ENCODE measurements at regions not wholly inside any gene's neighbourhood (a gene's known extent, or its start where the extent isn't known, plus 50 kb on each side); places are given as distances from the start of the nearest gene placed in this dataset.

DNA sequence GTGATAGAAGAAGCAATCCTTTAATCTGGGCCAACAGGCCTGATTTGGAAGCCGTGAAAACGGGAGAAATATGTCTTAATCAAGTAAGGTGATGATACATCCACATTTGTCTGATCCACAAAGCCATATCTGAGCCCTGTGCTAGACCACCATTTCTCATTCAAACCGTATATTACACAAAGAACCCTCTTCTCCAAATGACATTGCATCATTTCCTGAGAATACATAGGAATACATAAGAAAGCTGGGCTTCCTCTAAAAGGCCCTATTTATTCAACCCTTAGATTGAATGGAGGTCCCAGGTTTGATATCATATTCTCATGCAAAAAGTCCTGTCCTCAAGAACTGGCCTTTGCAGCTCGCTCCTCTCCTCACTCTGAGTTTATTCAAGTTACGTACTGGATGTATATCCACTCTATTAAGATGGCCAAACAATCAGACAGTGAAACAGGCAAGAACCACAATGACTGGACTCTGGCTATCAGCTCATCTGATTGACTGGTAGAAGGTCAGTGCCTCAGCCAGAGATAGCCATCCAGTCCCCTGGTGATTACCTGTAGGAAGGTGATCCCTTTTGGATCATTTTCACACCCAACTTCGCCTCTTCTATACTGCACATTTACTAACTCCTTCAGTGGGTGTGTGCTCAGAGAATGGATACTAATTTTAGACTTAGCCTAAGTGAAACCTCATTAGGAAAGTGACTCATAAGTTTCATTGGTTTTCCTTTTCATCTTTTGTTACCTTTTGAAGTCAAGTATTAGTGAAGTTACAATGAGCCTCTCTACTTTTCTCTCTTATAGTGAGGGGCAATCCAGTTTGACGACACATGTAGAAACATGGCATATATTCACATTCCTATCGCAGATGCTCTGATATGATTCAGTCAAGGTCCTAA lies 167.6 kb upstream of the WWC1 start:
- Histone ChIP-seq H3K36me3 (ENCODE audit: control insufficient read depth in 2 of 2, extremely low read depth in 1 of 2, insufficient read depth in 2 of 2, low read length in 2 of 2) (peaks cover 27 to 40% of the 10 kb centered on the region in 2 experiments), H4K20me1 (ENCODE audit: control insufficient read depth, extremely low read depth, insufficient read depth, low read length) (no peaks in the 10 kb centered on the region), H3K9me3 (ENCODE audit: control insufficient read depth, low read depth, low read length) (no peaks in the 10 kb centered on the region), H3K79me2 (ENCODE audit: control insufficient read depth, insufficient read depth, low read length) (no peaks in the 10 kb centered on the region), H3K4me2 (ENCODE audit: control insufficient read depth, extremely low read depth, insufficient read depth, low read depth, low read length) (no peak overlapping the region), H3K27me3 (ENCODE audit: control insufficient read depth, extremely low read depth, insufficient read depth, low read length) (no peaks in the 10 kb centered on the region), H3K9me1 (ENCODE audit: control insufficient read depth, extremely low read depth, insufficient read depth, low read length) (no peaks in the 10 kb centered on the region), H3K9ac (ENCODE audit: control insufficient read depth, extremely low read depth, insufficient read depth, low read length) (no peak overlapping the region), H2AFZ (ENCODE audit: control insufficient read depth, low read length) (no peak overlapping the region), H3K27ac (ENCODE audit: control insufficient read depth, insufficient read depth, low read length) (no peak overlapping the region), H3K4me1 (ENCODE audit: control insufficient read depth, extremely low read depth, insufficient read depth, low read length) (no peaks in the 10 kb centered on the region), H3K4me3 (ENCODE audit: control insufficient read depth in 2 of 3, extremely low read depth in 1 of 3, insufficient read depth in 2 of 3, low read depth in 1 of 3, low read length in 3 of 3) (no peak overlapping the region)
- DNase-seq (ENCODE audit: low read depth, low spot score) (no peak), FAIRE-seq (no peak)
- dilution Hi-C loops (cut with MboI; ENCODE audit: extremely low pct_ligation_motif_present, low sequenced_read_pairs), result no loop called here
- no peak for TF ChIP-seq EZH2 (IDR thresholded peaks at IDR 0.05; ENCODE audit: low read length)
- TF ChIP-seq, protein P1, sequence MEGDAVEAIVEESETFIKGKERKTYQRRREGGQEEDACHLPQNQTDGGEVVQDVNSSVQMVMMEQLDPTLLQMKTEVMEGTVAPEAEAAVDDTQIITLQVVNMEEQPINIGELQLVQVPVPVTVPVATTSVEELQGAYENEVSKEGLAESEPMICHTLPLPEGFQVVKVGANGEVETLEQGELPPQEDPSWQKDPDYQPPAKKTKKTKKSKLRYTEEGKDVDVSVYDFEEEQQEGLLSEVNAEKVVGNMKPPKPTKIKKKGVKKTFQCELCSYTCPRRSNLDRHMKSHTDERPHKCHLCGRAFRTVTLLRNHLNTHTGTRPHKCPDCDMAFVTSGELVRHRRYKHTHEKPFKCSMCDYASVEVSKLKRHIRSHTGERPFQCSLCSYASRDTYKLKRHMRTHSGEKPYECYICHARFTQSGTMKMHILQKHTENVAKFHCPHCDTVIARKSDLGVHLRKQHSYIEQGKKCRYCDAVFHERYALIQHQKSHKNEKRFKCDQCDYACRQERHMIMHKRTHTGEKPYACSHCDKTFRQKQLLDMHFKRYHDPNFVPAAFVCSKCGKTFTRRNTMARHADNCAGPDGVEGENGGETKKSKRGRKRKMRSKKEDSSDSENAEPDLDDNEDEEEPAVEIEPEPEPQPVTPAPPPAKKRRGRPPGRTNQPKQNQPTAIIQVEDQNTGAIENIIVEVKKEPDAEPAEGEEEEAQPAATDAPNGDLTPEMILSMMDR (optimal IDR thresholded peaks at IDR 0.05 in 1 of 3, IDR thresholded peaks at IDR 0.05 in 1 of 3, conservative IDR thresholded peaks at IDR 0.05 in 1 of 3; ENCODE audit: extremely low read depth in 1 of 3, insufficient read depth in 2 of 3, low read length in 3 of 3), result no peak

DNA sequence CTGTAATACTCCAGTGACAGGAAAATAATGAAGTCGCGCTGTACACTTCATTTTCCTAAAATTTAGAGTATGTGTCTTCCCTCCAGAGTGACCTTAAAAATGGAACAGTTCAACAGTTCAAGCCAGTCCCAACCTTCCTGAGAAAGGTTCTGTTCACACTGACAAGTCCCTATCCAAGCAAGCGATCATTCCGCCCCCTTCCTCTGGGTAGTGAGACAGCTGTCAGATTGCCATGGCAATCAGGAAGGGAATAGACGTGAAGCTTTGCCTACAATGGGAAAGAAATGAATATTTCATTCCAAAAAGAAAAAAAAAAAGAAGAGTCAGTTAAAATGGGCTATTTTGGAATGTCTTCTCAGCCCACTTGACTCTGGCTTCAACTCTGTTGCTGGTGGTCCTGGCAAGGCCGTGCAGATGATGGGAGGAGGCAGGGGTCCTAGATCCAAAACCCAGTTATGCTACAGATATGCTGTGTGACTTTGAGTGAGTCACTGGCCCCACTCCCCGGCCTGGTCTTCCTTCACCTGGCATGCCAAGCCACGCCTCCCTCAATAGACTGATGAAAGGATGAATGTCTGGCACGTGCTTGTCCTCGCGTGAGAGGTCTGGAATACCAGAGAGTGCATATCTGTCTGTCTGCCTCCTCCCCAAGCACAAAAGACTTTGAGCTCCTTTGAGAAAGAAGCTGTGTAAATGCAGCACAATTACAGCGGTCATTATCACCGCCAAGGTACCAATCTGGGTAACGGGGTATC lies 165.8 kb upstream of the WWC1 start:
- Histone ChIP-seq H3K9me3 (ENCODE audit: control insufficient read depth, low read depth, low read length) (no peaks in the 10 kb centered on the region), H3K79me2 (ENCODE audit: control insufficient read depth, insufficient read depth, low read length) (no peaks in the 10 kb centered on the region), H3K27ac (ENCODE audit: control insufficient read depth, insufficient read depth, low read length) (no peak overlapping the region), H3K4me3 (ENCODE audit: control insufficient read depth in 2 of 3, extremely low read depth in 1 of 3, insufficient read depth in 2 of 3, low read depth in 1 of 3, low read length in 3 of 3) (no peak overlapping the region), H3K9ac (ENCODE audit: control insufficient read depth, extremely low read depth, insufficient read depth, low read length) (no peak overlapping the region), H3K4me1 (ENCODE audit: control insufficient read depth, extremely low read depth, insufficient read depth, low read length) (no peaks in the 10 kb centered on the region), H3K27me3 (ENCODE audit: control insufficient read depth, extremely low read depth, insufficient read depth, low read length) (no peaks in the 10 kb centered on the region), H3K36me3 (ENCODE audit: control insufficient read depth in 2 of 2, extremely low read depth in 1 of 2, insufficient read depth in 2 of 2, low read length in 2 of 2) (peaks cover 25 to 36% of the 10 kb centered on the region in 2 experiments), H3K4me2 (ENCODE audit: control insufficient read depth, extremely low read depth, insufficient read depth, low read depth, low read length) (no peak overlapping the region), H3K9me1 (ENCODE audit: control insufficient read depth, extremely low read depth, insufficient read depth, low read length) (no peaks in the 10 kb centered on the region), H4K20me1 (ENCODE audit: control insufficient read depth, extremely low read depth, insufficient read depth, low read length) (no peaks in the 10 kb centered on the region), H2AFZ (ENCODE audit: control insufficient read depth, low read length) (no peak overlapping the region)
- FAIRE-seq, result no peak
- dilution Hi-C loops (cut with MboI; ENCODE audit: extremely low pct_ligation_motif_present, low sequenced_read_pairs), result no loop called here
- DNase-seq (ENCODE audit: low read depth, low spot score), result no peak
- TF ChIP-seq, protein P1 (optimal IDR thresholded peaks at IDR 0.05 in 1 of 3, IDR thresholded peaks at IDR 0.05 in 1 of 3, conservative IDR thresholded peaks at IDR 0.05 in 1 of 3; ENCODE audit: extremely low read depth in 1 of 3, insufficient read depth in 2 of 3, low read length in 3 of 3), result no peak
- TF ChIP-seq EZH2 (IDR thresholded peaks at IDR 0.05; ENCODE audit: low read length), result no peak

All from keratinocyte (primary cell).